Liver (tissue), 8 donors: ENCODE measurements at regions not wholly inside any gene's neighbourhood (a gene's known extent, or its start where the extent isn't known, plus 50 kb on each side); places are given as distances from the start of the nearest gene placed in this dataset.

Source experiments
- DNase-seq: peaks from one replicate; pipeline ENCODE4 v3.0.0-alpha.2; 2017; ENCODE audit warnings: low spot score
- H3K27ac ChIP-seq, 2 donors: one replicate each; pipeline ENCODE4 v1.7.0; 2013; ENCODE audit warnings: inconsistent platforms in 2 of 2, low read length in 2 of 2, control low read depth in 1 of 2, low read depth in 1 of 2, mild to moderate bottlenecking in 1 of 2
- H3K27me3 ChIP-seq, 4 donors: one replicate each; pipeline versions ENCODE4 v1.6.1 to v1.7.0; 2013; ENCODE audit warnings: low read length in 3 of 4, inconsistent platforms in 1 of 4, mild to moderate bottlenecking in 1 of 4, moderate library complexity in 1 of 4; ENCODE audit not compliant: control insufficient read depth in 4 of 4, insufficient read depth in 4 of 4
- H3K36me3 ChIP-seq, 4 donors: one replicate each; pipeline versions ENCODE4 v1.6.1 to v1.7.0; 2013; ENCODE audit warnings: low read length in 3 of 4, mild to moderate bottlenecking in 3 of 4, low read depth in 1 of 4, moderate library complexity in 1 of 4; ENCODE audit not compliant: control insufficient read depth in 4 of 4, insufficient read depth in 3 of 4
- H3K4me1 ChIP-seq, 4 donors: one replicate each; pipeline versions ENCODE4 v1.6.1 to v1.7.0; 2013; ENCODE audit warnings: low read length in 3 of 4, mild to moderate bottlenecking in 3 of 4, moderate library complexity in 1 of 4; ENCODE audit not compliant: control insufficient read depth in 4 of 4, insufficient read depth in 4 of 4
- H3K4me3 ChIP-seq, 3 donors: one replicate each; pipeline versions ENCODE4 v1.6.1 to v1.7.0; 2013; ENCODE audit warnings: low read length in 3 of 3, control low read depth in 1 of 3, low read depth in 1 of 3, mild to moderate bottlenecking in 1 of 3
- H3K9ac ChIP-seq, 2 donors: one replicate each; pipeline ENCODE4 v1.7.0; 2013; ENCODE audit warnings: low read length in 2 of 2, mild to moderate bottlenecking in 2 of 2, moderate library complexity in 2 of 2, control low read depth in 1 of 2, low read depth in 1 of 2
- H3K9me3 ChIP-seq, 4 donors: one replicate each; pipeline versions ENCODE4 v1.6.1 to v1.7.0; 2013; ENCODE audit warnings: low read length in 3 of 4; ENCODE audit not compliant: control insufficient read depth in 4 of 4
- EGR1 ChIP-seq, 2 donors: IDR thresholded peaks; 2 replicates each; pipeline ENCODE4 v1.6.1; 2016 to 2018; ENCODE audit warnings: antibody characterized with exemption in 2 of 2, low read depth in 2 of 2
- FOXA1 ChIP-seq: IDR thresholded peaks from 2 replicates; pipeline ENCODE4 v1.6.1; 2016; ENCODE audit warnings: antibody characterized with exemption
- FOXA2 ChIP-seq: IDR thresholded peaks from 2 replicates; pipeline ENCODE4 v1.6.1; 2016; ENCODE audit warnings: antibody characterized with exemption
- GABPA ChIP-seq, 2 donors: IDR thresholded peaks in 1 of 2; conservative IDR thresholded peaks in 1 of 2; 2 replicates each; pipeline ENCODE4 v1.6.1; 2016; ENCODE audit warnings: antibody characterized with exemption in 2 of 2, mild to moderate bottlenecking in 1 of 2, moderate library complexity in 1 of 2
- HNF4A ChIP-seq, 2 donors: conservative IDR thresholded peaks; 2 replicates each; pipeline ENCODE4 v1.6.1; 2016; ENCODE audit warnings: antibody characterized with exemption in 2 of 2, mild to moderate bottlenecking in 2 of 2
- HNF4G ChIP-seq: IDR thresholded peaks from 2 replicates; pipeline ENCODE4 v1.6.1; 2016; ENCODE audit warnings: antibody characterized with exemption
- JUND ChIP-seq, 2 donors: IDR thresholded peaks; 2 replicates each; pipeline ENCODE4 v1.6.1; 2016; ENCODE audit warnings: antibody characterized with exemption in 2 of 2
- NR2F2 ChIP-seq: IDR thresholded peaks from 2 replicates; pipeline ENCODE4 v1.6.1; 2016; ENCODE audit warnings: antibody characterized with exemption
- RAD21 ChIP-seq, 2 donors: IDR thresholded peaks; 2 replicates each; pipeline ENCODE4 v1.6.1; 2016; ENCODE audit warnings: antibody characterized with exemption in 2 of 2, mild to moderate bottlenecking in 2 of 2
- RXRA ChIP-seq, 2 donors: IDR thresholded peaks; 2 replicates each; pipeline ENCODE4 v1.6.1; 2017 to 2018; ENCODE audit warnings: antibody characterized with exemption in 2 of 2, mild to moderate bottlenecking in 1 of 2
- SP1 ChIP-seq: IDR thresholded peaks from 2 replicates; pipeline ENCODE4 v1.6.1; 2018; ENCODE audit warnings: antibody characterized with exemption, mild to moderate bottlenecking
- TAF1 ChIP-seq: conservative IDR thresholded peaks from 2 replicates; pipeline ENCODE4 v1.6.1; 2016; ENCODE audit warnings: antibody characterized with exemption, mild to moderate bottlenecking
- YY1 ChIP-seq: IDR thresholded peaks from 2 replicates; pipeline ENCODE4 v1.6.1; 2016; ENCODE audit warnings: antibody characterized with exemption, mild to moderate bottlenecking
- WGBS: extraction: QIAGEN DNeasy Blood & Tissue Kit; methylation state at CpG from one replicate; pipeline ENCODE4 v1.1.7; 2013; 5-methylcytosine and 5-hydroxymethylcytosine counted together
- TF ChIP-seq, protein P1 (sequence below): IDR thresholded peaks from 2 replicates; pipeline ENCODE4 v1.6.1; 2016; ENCODE audit warnings: antibody characterized with exemption
- TF ChIP-seq, protein P2 (sequence below): IDR thresholded peaks from 2 replicates; pipeline ENCODE4 v1.6.1; 2016; ENCODE audit warnings: antibody characterized with exemption, mild to moderate bottlenecking
- TF ChIP-seq, protein P3 (sequence below): IDR thresholded peaks from 2 replicates; pipeline ENCODE4 v1.6.1; 2016; ENCODE audit warnings: antibody characterized with exemption
- TF ChIP-seq, protein P4 (sequence below): IDR thresholded peaks from 2 replicates; pipeline ENCODE4 v1.6.1; 2016; ENCODE audit warnings: antibody characterized with exemption
- TF ChIP-seq, protein P5 (sequence below): fragments of 150-350 bp; IDR thresholded peaks from 2 replicates; pipeline ENCODE4 v1.5.1; 2017; ENCODE audit warnings: improper control_type of control experiment, low read depth, low read length; ENCODE audit not compliant: missing input control
- donor health status: healthy.
- donor health status: healthy.
- donor health status: healthy.
- donor health status: healthy.
- donor health status: healthy.

DNA sequence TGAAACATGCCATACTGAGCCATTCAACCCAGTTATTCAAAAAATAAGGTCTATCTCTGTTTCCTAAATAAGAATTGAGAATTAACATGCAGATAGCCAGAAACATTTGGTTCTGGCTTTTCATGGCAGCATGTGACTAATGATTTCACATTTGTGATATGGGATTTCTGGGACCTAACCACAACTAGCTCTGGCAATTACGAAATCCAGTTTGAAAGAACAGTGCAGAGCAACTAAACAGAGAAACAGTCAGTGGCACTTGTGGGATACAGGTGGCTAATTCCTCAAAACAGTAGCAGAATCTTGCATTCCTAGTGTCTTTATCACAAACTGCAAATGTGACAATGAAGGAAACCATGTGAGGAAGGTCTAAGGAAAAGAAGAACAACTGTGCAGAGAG lies 637.8 kb upstream of the CHAC2 start:
- Histone ChIP-seq H3K4me1 (no peaks in the 10 kb centered on the region), H3K9ac (no peak overlapping the region), H3K27ac (no peak overlapping the region), H3K27me3 (peaks cover 0 to 3% (median 0%) of the 10 kb centered on the region in 4 donors), H3K4me3 (no peak overlapping the region), H3K36me3 (no peaks in the 10 kb centered on the region), H3K9me3 (no peaks in the 10 kb centered on the region)
- TF ChIP-seq, protein P1, sequence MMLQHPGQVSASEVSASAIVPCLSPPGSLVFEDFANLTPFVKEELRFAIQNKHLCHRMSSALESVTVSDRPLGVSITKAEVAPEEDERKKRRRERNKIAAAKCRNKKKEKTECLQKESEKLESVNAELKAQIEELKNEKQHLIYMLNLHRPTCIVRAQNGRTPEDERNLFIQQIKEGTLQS = no peak
- TF ChIP-seq, protein P2, sequence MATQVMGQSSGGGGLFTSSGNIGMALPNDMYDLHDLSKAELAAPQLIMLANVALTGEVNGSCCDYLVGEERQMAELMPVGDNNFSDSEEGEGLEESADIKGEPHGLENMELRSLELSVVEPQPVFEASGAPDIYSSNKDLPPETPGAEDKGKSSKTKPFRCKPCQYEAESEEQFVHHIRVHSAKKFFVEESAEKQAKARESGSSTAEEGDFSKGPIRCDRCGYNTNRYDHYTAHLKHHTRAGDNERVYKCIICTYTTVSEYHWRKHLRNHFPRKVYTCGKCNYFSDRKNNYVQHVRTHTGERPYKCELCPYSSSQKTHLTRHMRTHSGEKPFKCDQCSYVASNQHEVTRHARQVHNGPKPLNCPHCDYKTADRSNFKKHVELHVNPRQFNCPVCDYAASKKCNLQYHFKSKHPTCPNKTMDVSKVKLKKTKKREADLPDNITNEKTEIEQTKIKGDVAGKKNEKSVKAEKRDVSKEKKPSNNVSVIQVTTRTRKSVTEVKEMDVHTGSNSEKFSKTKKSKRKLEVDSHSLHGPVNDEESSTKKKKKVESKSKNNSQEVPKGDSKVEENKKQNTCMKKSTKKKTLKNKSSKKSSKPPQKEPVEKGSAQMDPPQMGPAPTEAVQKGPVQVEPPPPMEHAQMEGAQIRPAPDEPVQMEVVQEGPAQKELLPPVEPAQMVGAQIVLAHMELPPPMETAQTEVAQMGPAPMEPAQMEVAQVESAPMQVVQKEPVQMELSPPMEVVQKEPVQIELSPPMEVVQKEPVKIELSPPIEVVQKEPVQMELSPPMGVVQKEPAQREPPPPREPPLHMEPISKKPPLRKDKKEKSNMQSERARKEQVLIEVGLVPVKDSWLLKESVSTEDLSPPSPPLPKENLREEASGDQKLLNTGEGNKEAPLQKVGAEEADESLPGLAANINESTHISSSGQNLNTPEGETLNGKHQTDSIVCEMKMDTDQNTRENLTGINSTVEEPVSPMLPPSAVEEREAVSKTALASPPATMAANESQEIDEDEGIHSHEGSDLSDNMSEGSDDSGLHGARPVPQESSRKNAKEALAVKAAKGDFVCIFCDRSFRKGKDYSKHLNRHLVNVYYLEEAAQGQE = no peak
- TF ChIP-seq TAF1 (no peak), YY1 (no peak), RXRA (IDR thresholded peaks at IDR 0.05) (no peak), NR2F2 (no peak), HNF4A (conservative IDR thresholded peaks at IDR 0.05) (no peak), GABPA (IDR thresholded peaks at IDR 0.05 in 1 of 2, conservative IDR thresholded peaks at IDR 0.05 in 1 of 2) (no peak), EGR1 (IDR thresholded peaks at IDR 0.05; ENCODE audit: low read depth in 2 of 2) (no peak), JUND (IDR thresholded peaks at IDR 0.05) (no peak), FOXA2 (no peak), FOXA1 (no peak)
- TF ChIP-seq, protein P3, sequence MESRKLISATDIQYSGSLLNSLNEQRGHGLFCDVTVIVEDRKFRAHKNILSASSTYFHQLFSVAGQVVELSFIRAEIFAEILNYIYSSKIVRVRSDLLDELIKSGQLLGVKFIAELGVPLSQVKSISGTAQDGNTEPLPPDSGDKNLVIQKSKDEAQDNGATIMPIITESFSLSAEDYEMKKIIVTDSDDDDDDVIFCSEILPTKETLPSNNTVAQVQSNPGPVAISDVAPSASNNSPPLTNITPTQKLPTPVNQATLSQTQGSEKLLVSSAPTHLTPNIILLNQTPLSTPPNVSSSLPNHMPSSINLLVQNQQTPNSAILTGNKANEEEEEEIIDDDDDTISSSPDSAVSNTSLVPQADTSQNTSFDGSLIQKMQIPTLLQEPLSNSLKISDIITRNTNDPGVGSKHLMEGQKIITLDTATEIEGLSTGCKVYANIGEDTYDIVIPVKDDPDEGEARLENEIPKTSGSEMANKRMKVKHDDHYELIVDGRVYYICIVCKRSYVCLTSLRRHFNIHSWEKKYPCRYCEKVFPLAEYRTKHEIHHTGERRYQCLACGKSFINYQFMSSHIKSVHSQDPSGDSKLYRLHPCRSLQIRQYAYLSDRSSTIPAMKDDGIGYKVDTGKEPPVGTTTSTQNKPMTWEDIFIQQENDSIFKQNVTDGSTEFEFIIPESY = no peak
- TF ChIP-seq, protein P4, sequence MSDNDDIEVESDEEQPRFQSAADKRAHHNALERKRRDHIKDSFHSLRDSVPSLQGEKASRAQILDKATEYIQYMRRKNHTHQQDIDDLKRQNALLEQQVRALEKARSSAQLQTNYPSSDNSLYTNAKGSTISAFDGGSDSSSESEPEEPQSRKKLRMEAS = no peak
- TF ChIP-seq, protein P5, sequence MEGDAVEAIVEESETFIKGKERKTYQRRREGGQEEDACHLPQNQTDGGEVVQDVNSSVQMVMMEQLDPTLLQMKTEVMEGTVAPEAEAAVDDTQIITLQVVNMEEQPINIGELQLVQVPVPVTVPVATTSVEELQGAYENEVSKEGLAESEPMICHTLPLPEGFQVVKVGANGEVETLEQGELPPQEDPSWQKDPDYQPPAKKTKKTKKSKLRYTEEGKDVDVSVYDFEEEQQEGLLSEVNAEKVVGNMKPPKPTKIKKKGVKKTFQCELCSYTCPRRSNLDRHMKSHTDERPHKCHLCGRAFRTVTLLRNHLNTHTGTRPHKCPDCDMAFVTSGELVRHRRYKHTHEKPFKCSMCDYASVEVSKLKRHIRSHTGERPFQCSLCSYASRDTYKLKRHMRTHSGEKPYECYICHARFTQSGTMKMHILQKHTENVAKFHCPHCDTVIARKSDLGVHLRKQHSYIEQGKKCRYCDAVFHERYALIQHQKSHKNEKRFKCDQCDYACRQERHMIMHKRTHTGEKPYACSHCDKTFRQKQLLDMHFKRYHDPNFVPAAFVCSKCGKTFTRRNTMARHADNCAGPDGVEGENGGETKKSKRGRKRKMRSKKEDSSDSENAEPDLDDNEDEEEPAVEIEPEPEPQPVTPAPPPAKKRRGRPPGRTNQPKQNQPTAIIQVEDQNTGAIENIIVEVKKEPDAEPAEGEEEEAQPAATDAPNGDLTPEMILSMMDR = no peak
- 68% methylated on average over 1 of the region's 1 CpG for WGBS
- DNase-seq = no peak

DNA sequence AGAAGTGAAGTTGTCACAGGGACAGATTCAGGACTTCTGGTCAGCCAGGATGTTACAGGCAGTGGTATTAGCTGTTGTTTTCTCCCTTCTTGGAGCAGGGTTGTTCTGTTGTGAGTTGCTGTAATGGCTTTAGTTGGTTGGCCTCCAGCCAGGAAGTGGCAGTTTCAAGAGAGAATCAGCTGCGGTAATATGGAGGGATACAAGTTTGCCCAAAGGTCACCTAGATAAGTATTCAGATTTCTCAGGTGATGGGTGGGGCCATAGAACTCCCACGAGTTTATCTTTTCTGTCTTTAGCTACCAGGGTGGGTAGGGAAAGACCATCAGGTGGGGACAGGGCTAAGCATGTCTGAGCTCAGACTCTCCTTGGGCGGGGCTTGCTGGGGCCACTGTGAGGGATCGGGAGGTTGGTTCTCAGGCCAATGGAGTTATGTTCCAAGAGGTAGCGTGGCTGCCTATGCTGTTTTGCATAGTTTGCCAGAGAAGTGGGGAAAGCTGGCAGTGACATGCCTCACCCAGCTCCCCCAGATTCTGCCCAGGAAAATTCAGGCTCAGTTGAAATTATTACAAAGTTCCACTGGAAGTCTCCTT lies 640.4 kb upstream of the CHAC2 start:
- Histone ChIP-seq H3K9ac (no peak overlapping the region), H3K9me3 (no peaks in the 10 kb centered on the region), H3K27me3 (peaks cover 0 to 3% (median 0%) of the 10 kb centered on the region in 4 donors), H3K36me3 (no peaks in the 10 kb centered on the region), H3K27ac (no peak overlapping the region), H3K4me1 (no peaks in the 10 kb centered on the region), H3K4me3 (no peak overlapping the region)
- 61% methylated on average over 5 of the region's 5 CpGs for WGBS
- no peak for TF ChIP-seq FOXA2
- no peak for TF ChIP-seq HNF4A (conservative IDR thresholded peaks at IDR 0.05)
- TF ChIP-seq HNF4G = no peak
- TF ChIP-seq, protein P1 = no peak
- TF ChIP-seq SP1 = no peak
- TF ChIP-seq GABPA (IDR thresholded peaks at IDR 0.05 in 1 of 2, conservative IDR thresholded peaks at IDR 0.05 in 1 of 2) = no peak
- TF ChIP-seq EGR1 (IDR thresholded peaks at IDR 0.05; ENCODE audit: low read depth in 2 of 2) = no peak
- TF ChIP-seq FOXA1 = no peak
- TF ChIP-seq RAD21 (IDR thresholded peaks at IDR 0.05) = no peak
- TF ChIP-seq, protein P5 = no peak
- DNase-seq = no peak
